Endothelial cell of umbilical vein (primary cell): ENCODE measurements at regions not wholly inside any gene's neighbourhood (a gene's known extent, or its start where the extent isn't known, plus 50 kb on each side); places are given as distances from the start of the nearest gene placed in this dataset.

Experiments
- BruUV-seq: library from RNA; stranded (reverse); fragments of 400-500 nt; replicated peaks from 2 replicates; lab custom pipeline; 2021; lab: Mats Ljungman, UMichigan
- CTCF ChIA-PET: fragments of 300-600, 350-600 bp; sonication (Branson Sonifier 250); formaldehyde crosslinking; loops from one replicate; lab custom pipeline; 2021; ENCODE audit warnings: antibody characterized with exemption, inconsistent platforms; lab: Charles Lee
- POLR2A ChIA-PET: fragments of 300-600, 350-600 bp; sonication (Branson Sonifier 250); formaldehyde crosslinking; loops from one replicate; lab custom pipeline; 2021; ENCODE audit warnings: antibody characterized with exemption, inconsistent platforms; lab: Charles Lee
- DNase-seq: peaks from one replicate; pipeline ENCODE4 v3.0.0-alpha.2; 2011; ENCODE audit warnings: low read depth, low spot score
- FAIRE-seq: peaks from 2 replicates; lab custom pipeline; 2011; peaks lifted over from hg19 to GRCh38; lab: Jason Lieb, UNC
- H2AFZ ChIP-seq: 2 replicates; pipeline ENCODE4 v1.6.0; 2012; ENCODE audit warnings: low read depth, low read length, control low read depth, inconsistent platforms
- H3K27ac ChIP-seq: 2 replicates; pipeline ENCODE4 v1.5.1; 2011; ENCODE audit warnings: low read depth, mild to moderate bottlenecking, control low read depth, low read length, moderate library complexity; ENCODE audit not compliant: insufficient read depth
- H3K27me3 ChIP-seq, 2 experiments: 2 replicates each; pipeline versions ENCODE4 v1.6.0 to v1.6.1; 2011; ENCODE audit warnings: low read length in 2 of 2, mixed read lengths in 1 of 2; ENCODE audit not compliant: control insufficient read depth in 2 of 2, insufficient read depth in 2 of 2
- H3K36me3 ChIP-seq, 2 experiments: 2 replicates in 1 of 2; 3 replicates in 1 of 2; pipeline ENCODE4 v1.5.1; 2011; ENCODE audit warnings: low read length in 2 of 2, mild to moderate bottlenecking in 1 of 2, moderate library complexity in 1 of 2; ENCODE audit not compliant: control insufficient read depth in 2 of 2, insufficient read depth in 2 of 2; ENCODE audit errors: extremely low read depth in 1 of 2
- H3K4me1 ChIP-seq: 3 replicates; pipeline ENCODE4 v1.5.1; 2011; ENCODE audit warnings: mild to moderate bottlenecking, low read length; ENCODE audit not compliant: control insufficient read depth, insufficient read depth; ENCODE audit errors: extremely low read depth
- H3K4me2 ChIP-seq: 2 replicates; pipeline ENCODE4 v1.6.1; 2011; ENCODE audit warnings: low read length, control low read depth, mixed read lengths; ENCODE audit not compliant: insufficient read depth
- H3K4me3 ChIP-seq, 3 experiments: fragments of 200-600 bp in 1 of 3; sonication (generic), shearing (Covaris generic) in 1 of 3; replicated peaks in 1 of 3; 2 replicates each; pipeline ENCODE4 v1.5.1; 2011 to 2016; ENCODE audit warnings: control low read depth in 3 of 3, low read length in 3 of 3, mild to moderate bottlenecking in 2 of 3, inconsistent platforms in 1 of 3, low read depth in 1 of 3, moderate library complexity in 1 of 3; ENCODE audit not compliant: insufficient read depth in 1 of 3
- H3K79me2 ChIP-seq: 2 replicates; pipeline ENCODE4 v1.6.0; 2012; ENCODE audit warnings: low read length, inconsistent platforms; ENCODE audit not compliant: control insufficient read depth, insufficient read depth
- H3K9ac ChIP-seq: replicated peaks from 2 replicates; pipeline ENCODE3; 2011; ENCODE audit warnings: low read length, control low read depth; ENCODE audit not compliant: insufficient read depth; ENCODE audit errors: extremely low read depth
- H3K9me1 ChIP-seq: replicated peaks from 3 replicates; pipeline ENCODE4 v1.6.0; 2011; ENCODE audit warnings: mild to moderate bottlenecking, low read length; ENCODE audit not compliant: control insufficient read depth, insufficient read depth; ENCODE audit errors: extremely low read depth
- H3K9me3 ChIP-seq: replicated peaks from 2 replicates; pipeline ENCODE4 v1.5.1; 2012; ENCODE audit warnings: low read length, inconsistent platforms; ENCODE audit not compliant: control insufficient read depth, insufficient read depth
- H4K20me1 ChIP-seq: replicated peaks from 2 replicates; pipeline ENCODE3; 2011; ENCODE audit warnings: mild to moderate bottlenecking, low read length; ENCODE audit not compliant: control insufficient read depth, insufficient read depth; ENCODE audit errors: extremely low read depth
- FOS ChIP-seq: IDR thresholded peaks from 2 replicates; pipeline ENCODE4 v1.6.1; 2011; ENCODE audit warnings: mild to moderate bottlenecking, low read length, moderate library complexity, borderline replicate concordance; ENCODE audit not compliant: insufficient read depth
- GATA2 ChIP-seq: IDR thresholded peaks from 2 replicates; pipeline ENCODE4 v1.7.0; 2011; ENCODE audit warnings: low read depth, mild to moderate bottlenecking, moderate library complexity, mixed read lengths, low read length; ENCODE audit not compliant: insufficient read length, insufficient read depth
- JUN ChIP-seq: IDR thresholded peaks from 2 replicates; pipeline ENCODE4 v1.6.1; 2011; ENCODE audit warnings: borderline replicate concordance, low read depth; ENCODE audit not compliant: insufficient read length, insufficient read depth
- MAX ChIP-seq: IDR thresholded peaks from 2 replicates; pipeline ENCODE4 v1.6.1; 2011; ENCODE audit not compliant: insufficient read depth, insufficient read length
- MYC ChIP-seq: IDR thresholded peaks from one replicate; pipeline ENCODE4 v1.6.1; 2011; ENCODE audit warnings: mild to moderate bottlenecking, low read depth, low read length
- POLR2AphosphoS5 ChIP-seq: IDR thresholded peaks from 2 replicates; pipeline ENCODE4 v1.6.1; 2012; ENCODE audit warnings: low read depth, mild to moderate bottlenecking, control low read depth, low read length, moderate library complexity; ENCODE audit not compliant: insufficient read depth
- dilution Hi-C: fragments of 300-500 bp; cut with MboI; formaldehyde crosslinking; loops from one replicate; pipeline ENCODE4 v1.15.0; 2019; ENCODE audit warnings: low sequenced_read_pairs; ENCODE audit not compliant: extremely low pct_ligation_motif_present
- intact Hi-C: fragments of 100-400 bp; cut with micrococcal nuclease; formaldehyde crosslinking; loops from one replicate; pipeline ENCODE4 v1.10.0; 2022

- Histone ChIP-seq H3K9me3 (no peaks in the 10 kb centered on the region), H3K79me2 (no peaks in the 10 kb centered on the region), H3K27ac (peak overlapping the region; percentile 71), H4K20me1 (no peaks in the 10 kb centered on the region), H3K9me1 (no peaks in the 10 kb centered on the region), H3K4me2 (peak overlapping the region; percentile 49), H3K36me3 (no peaks in the 10 kb centered on the region), H2AFZ (peak overlapping the region; percentile 9), H3K4me3 (no peak overlapping the region), H3K27me3 (no peaks in the 10 kb centered on the region), H3K9ac (no peak overlapping the region), H3K4me1 (peaks cover 32% of the 10 kb centered on the region)
- FAIRE-seq (no peak), DNase-seq (peak; percentile 61)
- TF ChIP-seq POLR2AphosphoS5 (no peak), MAX (no peak), FOS (peak; percentile 56), JUN (peak; percentile 7), GATA2 (no peak)
- ChIA-PET CTCF (interaction anchor here (0.8 kb wide), 1 partner anchor 349 kb away, joined by 5 read pairs; no protein-coding TSS in a partner anchor), POLR2A (interaction anchor here (0.6 kb wide), 1 partner anchor 1003 kb away, joined by 5 read pairs; no protein-coding TSS in a partner anchor)
- intact Hi-C loops: loop anchor here (1.0 to 5.0 kb wide), 4 partner anchors 20 to 311 kb away; no protein-coding TSS in a partner anchor
- no TSS peak for BruUV-seq
- dilution Hi-C loops: no loop called here
Measured at GRCh38 chr13:74870865-74871264, 611.1 kb downstream of the TBC1D4 start.

GRCh38 chr13:74869846-74870245 is 612.1 kb downstream of the TBC1D4 start:
- Histone ChIP-seq H3K4me1 (peaks cover 32% of the 10 kb centered on the region), H3K36me3 (no peaks in the 10 kb centered on the region), H3K9me1 (no peaks in the 10 kb centered on the region), H3K27me3 (no peaks in the 10 kb centered on the region), H3K9ac (no peak overlapping the region), H3K4me3 (no peak overlapping the region), H3K79me2 (no peaks in the 10 kb centered on the region), H3K4me2 (peak overlapping the region; percentile 49), H4K20me1 (no peaks in the 10 kb centered on the region), H3K27ac (peak overlapping the region; percentile 71), H3K9me3 (no peaks in the 10 kb centered on the region), H2AFZ (peak overlapping the region; percentile 58)
- FAIRE-seq (peak; percentile 85), DNase-seq (peak; percentile 82)
- intact Hi-C loops (loop anchor here (1.0 to 5.0 kb wide), 4 partner anchors 21 to 312 kb away; no protein-coding TSS in a partner anchor), dilution Hi-C loops (no loop called here)
- no TSS peak for BruUV-seq
- ChIA-PET POLR2A (no interaction called here), CTCF (interaction anchor here (0.6 to 1.1 kb wide), 2 partner anchors 14 to 23 kb away, joined by 3 read pairs; no protein-coding TSS in a partner anchor)
- TF ChIP-seq GATA2 (peak; percentile 66), MYC (no peak), FOS (peak; percentile 90), JUN (peak; percentile 70), POLR2AphosphoS5 (peak; percentile 51)
